Trophoblast cell (in vitro differentiated cells and primary cell): ENCODE measurements at regions not wholly inside any gene's neighbourhood (a gene's known extent, or its start where the extent isn't known, plus 50 kb on each side); places are given as distances from the start of the nearest gene placed in this dataset.
"Not testable (repeated sequence)": the region's sequence is repeated elsewhere in the genome, so short reads cannot be mapped to it uniquely, and the experiment has no call there.

Experiments used
- DNase-seq, 2 donors: peaks; one replicate each; pipeline ENCODE4 v3.0.0-alpha.2; 2016
- H2AFZ ChIP-seq: 2 replicates; pipeline ENCODE4 v1.6.1; 2013; ENCODE audit warnings: low read length, moderate library complexity, mild to moderate bottlenecking; ENCODE audit not compliant: insufficient read depth, poor library complexity
- H2AK5ac ChIP-seq: 2 replicates; pipeline ENCODE4 v1.6.1; 2013; ENCODE audit warnings: mild to moderate bottlenecking, low read length
- H2BK120ac ChIP-seq: 2 replicates; pipeline ENCODE4 v1.6.1; 2013; ENCODE audit warnings: low read length, mild to moderate bottlenecking, moderate library complexity; ENCODE audit not compliant: insufficient read depth, poor library complexity
- H2BK12ac ChIP-seq: 2 replicates; pipeline ENCODE4 v1.6.1; 2013; ENCODE audit warnings: mild to moderate bottlenecking, low read length, moderate library complexity
- H2BK5ac ChIP-seq: 2 replicates; pipeline ENCODE4 v1.6.1; 2013; ENCODE audit warnings: low read length, low read depth, moderate library complexity, mild to moderate bottlenecking; ENCODE audit not compliant: poor library complexity
- H3K14ac ChIP-seq: 2 replicates; pipeline ENCODE4 v1.6.1; 2013; ENCODE audit warnings: mild to moderate bottlenecking, low read length
- H3K18ac ChIP-seq: 2 replicates; pipeline ENCODE4 v1.6.1; 2013; ENCODE audit warnings: mild to moderate bottlenecking, low read length
- H3K23ac ChIP-seq: 2 replicates; pipeline ENCODE4 v1.6.1; 2013; ENCODE audit warnings: low read length
- H3K27ac ChIP-seq: 2 replicates; pipeline ENCODE4 v1.5.1; 2013; ENCODE audit warnings: low read depth, mild to moderate bottlenecking, inconsistent platforms, low read length, moderate library complexity
- H3K27me3 ChIP-seq: 2 replicates; pipeline ENCODE4 v1.6.1; 2013; ENCODE audit warnings: inconsistent platforms, mild to moderate bottlenecking, low read length, moderate library complexity; ENCODE audit not compliant: insufficient read depth
- H3K36me3 ChIP-seq, 2 experiments: 1 replicate in 1 of 2; 2 replicates in 1 of 2; pipeline ENCODE4 v1.6.1; 2013; ENCODE audit warnings: low read length in 2 of 2, mild to moderate bottlenecking in 2 of 2, moderate library complexity in 1 of 2; ENCODE audit not compliant: insufficient read depth in 2 of 2, control insufficient read depth in 1 of 2
- H3K4ac ChIP-seq: 2 replicates; pipeline ENCODE4 v1.6.1; 2013; ENCODE audit warnings: low read depth, mild to moderate bottlenecking, low read length, moderate library complexity
- H3K4me1 ChIP-seq, 2 experiments: 1 replicate in 1 of 2; 2 replicates in 1 of 2; pipeline ENCODE4 v1.6.1; 2013; ENCODE audit warnings: low read length in 2 of 2, mild to moderate bottlenecking in 2 of 2, moderate library complexity in 1 of 2; ENCODE audit not compliant: insufficient read depth in 2 of 2, control insufficient read depth in 1 of 2
- H3K4me2 ChIP-seq: 2 replicates; pipeline ENCODE4 v1.6.1; 2013; ENCODE audit warnings: inconsistent platforms, mild to moderate bottlenecking, low read length, moderate library complexity
- H3K4me3 ChIP-seq: 2 replicates; pipeline ENCODE4 v1.5.1; 2013; ENCODE audit warnings: mild to moderate bottlenecking, low read depth, low read length, inconsistent platforms
- H3K79me1 ChIP-seq: one replicate; pipeline ENCODE4 v1.6.1; 2013; ENCODE audit warnings: low read length
- H3K79me2 ChIP-seq: 2 replicates; pipeline ENCODE4 v1.6.1; 2013; ENCODE audit warnings: low read length, mild to moderate bottlenecking; ENCODE audit not compliant: control insufficient read depth, insufficient read depth, poor library complexity
- H3K9ac ChIP-seq: 2 replicates; pipeline ENCODE4 v1.6.1; 2013; ENCODE audit warnings: mild to moderate bottlenecking, low read length
- H3K9me3 ChIP-seq: 2 replicates; pipeline ENCODE4 v1.6.1; 2013; ENCODE audit warnings: low read depth, mild to moderate bottlenecking, control low read depth, inconsistent platforms, low read length; ENCODE audit not compliant: insufficient read depth
- H4K12ac ChIP-seq: 2 replicates; pipeline ENCODE4 v1.6.1; 2013; ENCODE audit warnings: low read depth, mild to moderate bottlenecking, low read length, moderate library complexity
- H4K8ac ChIP-seq: 2 replicates; pipeline ENCODE4 v1.6.1; 2013; ENCODE audit warnings: low read depth, mild to moderate bottlenecking, low read length, moderate library complexity
- H4K91ac ChIP-seq: one replicate; pipeline ENCODE4 v1.6.1; 2013; ENCODE audit warnings: low read depth, mild to moderate bottlenecking, low read length, moderate library complexity
- WGBS: extraction: QIAGEN DNeasy Blood & Tissue Kit; methylation state at CpG from one replicate; pipeline ENCODE4 v1.1.7; 2013; ENCODE audit warnings: missing lambda C conversion rate; ENCODE audit not compliant: insufficient read length, insufficient coverage; ENCODE audit errors: extremely low coverage; 5-methylcytosine and 5-hydroxymethylcytosine counted together

- WGBS: no CpG with 5 or more reads among the region's 17 CpGs
- H3K27me3 ChIP-seq: no peaks in the 10 kb centered on the region
- no peak overlapping the region for H2BK12ac ChIP-seq
- H3K14ac ChIP-seq: no peak overlapping the region
- H4K12ac ChIP-seq: no peak overlapping the region
- no peak overlapping the region for H2BK120ac ChIP-seq
- peaks cover 19% of the 10 kb centered on the region for H3K9me3 ChIP-seq
- no peak overlapping the region for H2AK5ac ChIP-seq
- H3K4ac ChIP-seq: no peak overlapping the region
- H3K9ac ChIP-seq: no peak overlapping the region
- DNase-seq: no peak
- no peaks in the 10 kb centered on the region for H3K4me1 ChIP-seq
- no peak overlapping the region for H2AFZ ChIP-seq
- no peak overlapping the region for H2BK5ac ChIP-seq
- H3K4me2 ChIP-seq: no peak overlapping the region
- H3K36me3 ChIP-seq: no peaks in the 10 kb centered on the region
- no peak overlapping the region for H3K4me3 ChIP-seq
- H3K79me1 ChIP-seq: no peaks in the 10 kb centered on the region
- no peak overlapping the region for H4K91ac ChIP-seq
- no peak overlapping the region for H3K18ac ChIP-seq
- H3K79me2 ChIP-seq: no peaks in the 10 kb centered on the region
- H4K8ac ChIP-seq: no peak overlapping the region
- H3K23ac ChIP-seq: no peak overlapping the region
- no peak overlapping the region for H3K27ac ChIP-seq
Measured at GRCh38 chr20:29756664-29757063, 1500.8 kb upstream of the DEFB115 start.

GRCh38 chr20:29761621-29762385, 1495.7 kb upstream of the DEFB115 start:
- H3K14ac ChIP-seq, H2AFZ ChIP-seq, H2BK12ac ChIP-seq, H2AK5ac ChIP-seq, H3K79me1 ChIP-seq, H3K18ac ChIP-seq, H3K4me3 ChIP-seq, H2BK120ac ChIP-seq, H4K91ac ChIP-seq, H3K4me1 ChIP-seq, H3K27me3 ChIP-seq, H3K9ac ChIP-seq, H3K36me3 ChIP-seq, H3K27ac ChIP-seq, H3K4me2 ChIP-seq, DNase-seq, H3K23ac ChIP-seq, H3K4ac ChIP-seq, H2BK5ac ChIP-seq, H4K8ac ChIP-seq, H4K12ac ChIP-seq, H3K79me2 ChIP-seq: not testable (repeated sequence)
- WGBS: no CpG with 5 or more reads among the region's 45 CpGs
- H3K9me3 ChIP-seq: peaks cover 38% of the 10 kb centered on the region

GRCh38 chr20:29762620-29763019, 1494.8 kb upstream of the DEFB115 start:
- Histone ChIP-seq H3K23ac (no peak overlapping the region), H3K4me3 (no peak overlapping the region), H4K91ac (no peak overlapping the region), H3K14ac (no peak overlapping the region), H3K27me3 (no peaks in the 10 kb centered on the region), H2AK5ac (no peak overlapping the region), H3K4me1 (no peaks in the 10 kb centered on the region), H3K79me2 (no peaks in the 10 kb centered on the region), H3K79me1 (no peaks in the 10 kb centered on the region), H4K8ac (no peak overlapping the region), H3K9ac (no peak overlapping the region), H2AFZ (no peak overlapping the region), H3K27ac (no peak overlapping the region), H3K18ac (no peak overlapping the region), H2BK120ac (no peak overlapping the region), H3K4me2 (no peak overlapping the region), H4K12ac (no peak overlapping the region), H2BK5ac (no peak overlapping the region), H3K36me3 (no peaks in the 10 kb centered on the region), H2BK12ac (no peak overlapping the region), H3K4ac (no peak overlapping the region), H3K9me3 (peaks cover 34% of the 10 kb centered on the region)
- no peak for DNase-seq
- no CpG with 5 or more reads among the region's 21 CpGs for WGBS

- no peak overlapping the region for H3K4me3 ChIP-seq
- H3K9me3 ChIP-seq: peaks cover 35% of the 10 kb centered on the region
- no peaks in the 10 kb centered on the region for H3K27me3 ChIP-seq
- no peak overlapping the region for H3K23ac ChIP-seq
- H3K4me1 ChIP-seq: no peaks in the 10 kb centered on the region
- H2AFZ ChIP-seq: no peak overlapping the region
- no peak overlapping the region for H3K4me2 ChIP-seq
- no peaks in the 10 kb centered on the region for H3K36me3 ChIP-seq
- WGBS: 100% methylated on average over 3 of the region's 29 CpGs
- H3K79me2 ChIP-seq: no peaks in the 10 kb centered on the region
- no peak overlapping the region for H2BK5ac ChIP-seq
- no peak overlapping the region for H4K8ac ChIP-seq
- no peak overlapping the region for H2AK5ac ChIP-seq
- H4K12ac ChIP-seq: no peak overlapping the region
- H3K79me1 ChIP-seq: no peaks in the 10 kb centered on the region
- no peak for DNase-seq
- H3K4ac ChIP-seq: no peak overlapping the region
- H3K18ac ChIP-seq: no peak overlapping the region
- no peak overlapping the region for H4K91ac ChIP-seq
- no peak overlapping the region for H2BK12ac ChIP-seq
- no peak overlapping the region for H3K9ac ChIP-seq
- H2BK120ac ChIP-seq: no peak overlapping the region
- no peak overlapping the region for H3K27ac ChIP-seq
- no peak overlapping the region for H3K14ac ChIP-seq
Measured at GRCh38 chr20:29763821-29764511, 1493.5 kb upstream of the DEFB115 start.
